Erythroblast (primary cell): ENCODE measurements at regions not wholly inside any gene's neighbourhood (a gene's known extent, or its start where the extent isn't known, plus 50 kb on each side); places are given as distances from the start of the nearest gene placed in this dataset.

Experiments
- GATA1 ChIP-seq: IDR thresholded peaks from 2 replicates; pipeline ENCODE4 v1.6.1; 2011; ENCODE audit warnings: low read depth, mild to moderate bottlenecking, control low read depth, low read length, moderate library complexity
- POLR2A ChIP-seq: IDR thresholded peaks from 2 replicates; pipeline ENCODE4 v1.6.1; 2011; ENCODE audit warnings: mild to moderate bottlenecking, low read length

DNA sequence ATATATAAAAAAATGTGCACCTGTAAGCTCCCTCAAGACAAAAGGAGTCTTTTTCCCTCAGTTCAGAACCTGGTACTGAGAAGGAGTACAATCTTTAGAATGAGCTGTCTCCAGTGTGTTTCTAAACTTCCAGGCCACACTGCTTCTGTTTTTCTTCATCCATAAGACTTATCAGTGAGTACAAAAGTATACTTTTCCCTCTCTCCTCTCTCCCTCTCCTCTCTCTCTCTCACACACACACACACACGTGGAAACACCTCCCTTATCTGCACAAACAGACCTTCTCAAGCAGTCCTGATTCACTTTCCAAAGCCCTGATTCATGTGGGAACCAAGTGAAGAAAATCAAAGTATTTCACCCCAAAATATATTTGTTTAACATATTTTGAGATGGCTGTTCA, 220.7 kb upstream of the UBASH3B start:
- no peak for TF ChIP-seq POLR2A
- no peak for TF ChIP-seq GATA1
